Activated T-cell treated with anti-CD3 and anti-CD28 coated beads, Interleukin-2, amount 50 U/mL, for 72 hours (primary cell): ENCODE measurements at regions not wholly inside any gene's neighbourhood (a gene's known extent, or its start where the extent isn't known, plus 50 kb on each side); places are given as distances from the start of the nearest gene placed in this dataset.

Experiments
- ATAC-seq, 2 donors: fragments of 150-1000 bp; cut with Tn5 transposase; replicated peaks in 1 of 2; 2 replicates each; pipeline ENCODE4 v1.10.0; 2021; ENCODE audit warnings: moderate library complexity in 2 of 2, mild to moderate bottlenecking in 1 of 2
- DNase-seq, 2 donors: peaks; one replicate each; pipeline ENCODE4 v3.0.0; 2021 to 2022; ENCODE audit warnings: mixed read lengths in 1 of 2
- H3K27ac Mint-ChIP-seq: one replicate; pipeline ENCODE4 v1.8.0; 2022; ENCODE audit warnings: mild to moderate bottlenecking, moderate library complexity, mixed read lengths
- H3K27me3 Mint-ChIP-seq: one replicate; pipeline ENCODE4 v1.8.0; 2022; ENCODE audit warnings: low read depth, mixed read lengths
- H3K36me3 Mint-ChIP-seq, 2 donors: one replicate each; pipeline ENCODE4 v1.8.0; 2022; ENCODE audit warnings: mixed read lengths in 2 of 2, mild to moderate bottlenecking in 1 of 2; ENCODE audit not compliant: insufficient read depth in 2 of 2
- H3K4me1 Mint-ChIP-seq: one replicate; pipeline ENCODE4 v1.8.0; 2022; ENCODE audit warnings: low read depth, mixed read lengths
- H3K4me3 Mint-ChIP-seq, 2 donors: one replicate each; pipeline ENCODE4 v1.8.0; 2022; ENCODE audit warnings: mild to moderate bottlenecking in 2 of 2, mixed read lengths in 2 of 2, moderate library complexity in 2 of 2
- H3K9me3 Mint-ChIP-seq, 2 donors: one replicate each; pipeline ENCODE4 v1.8.0; 2022; ENCODE audit warnings: mixed read lengths in 2 of 2

DNA sequence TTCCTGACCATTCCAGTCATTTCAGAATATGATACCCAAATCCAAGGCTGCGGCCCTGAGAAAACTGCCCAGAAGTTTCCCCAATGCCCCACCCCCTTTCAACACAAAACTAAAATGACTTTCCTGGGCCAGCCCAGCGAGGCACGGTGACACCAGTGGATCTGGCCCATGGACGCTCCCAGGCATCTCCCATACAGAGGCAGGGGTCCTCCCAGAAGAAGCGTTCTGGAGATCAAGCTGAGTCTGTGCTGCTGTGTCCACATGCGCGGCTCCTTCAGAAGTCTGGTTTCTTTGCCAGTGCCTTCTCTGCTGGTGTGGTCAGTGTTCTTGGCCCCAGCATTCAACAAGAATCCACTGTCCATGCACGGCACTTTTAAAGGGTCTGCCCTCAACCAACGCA, 228.2 kb upstream of the SFSWAP start:
- H3K27me3 Mint-ChIP-seq = no peaks in the 10 kb centered on the region
- no peak for ATAC-seq
- peaks cover 4% of the 10 kb centered on the region for H3K4me1 Mint-ChIP-seq
- DNase-seq = no peak
- H3K27ac Mint-ChIP-seq = no peak overlapping the region
- H3K36me3 Mint-ChIP-seq = no peaks in the 10 kb centered on the region
- no peak overlapping the region for H3K4me3 Mint-ChIP-seq
- no peaks in the 10 kb centered on the region for H3K9me3 Mint-ChIP-seq

DNA sequence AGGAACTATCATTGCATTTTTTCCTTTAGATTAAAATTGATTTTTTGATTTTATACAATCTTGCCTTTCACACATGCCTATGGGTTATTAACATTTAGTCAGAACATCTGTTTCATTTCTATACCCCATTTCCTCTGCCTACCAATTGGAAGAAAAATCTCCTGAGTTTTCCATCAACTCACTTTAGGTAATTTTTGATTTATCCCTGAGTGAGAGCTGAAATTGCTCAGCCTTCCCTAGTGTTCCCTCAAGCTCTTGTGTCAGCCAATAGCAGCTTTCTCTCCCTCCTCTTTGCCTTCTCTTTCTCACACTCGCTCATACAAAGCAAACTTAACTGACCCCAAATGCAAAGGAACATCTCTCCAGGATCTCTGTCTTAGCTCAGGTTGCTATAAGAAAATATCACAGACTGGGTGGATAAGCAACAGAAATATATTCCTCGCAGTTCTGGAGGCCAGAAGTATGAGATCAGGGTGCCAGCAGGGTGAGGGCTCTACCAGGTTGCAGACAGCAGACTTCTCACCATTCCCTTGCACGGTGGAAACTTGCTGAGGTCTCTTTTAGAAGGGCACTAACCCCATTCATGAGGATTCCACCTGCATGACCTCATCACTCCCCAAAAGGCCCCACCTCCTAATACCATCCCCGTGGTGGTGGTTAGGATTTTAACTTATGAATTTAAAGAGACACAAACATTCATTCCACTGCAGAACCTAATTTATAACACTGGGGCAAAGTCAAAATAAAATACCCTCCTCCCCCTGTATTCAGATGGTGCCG, 224.2 kb upstream of the SFSWAP start:
- DNase-seq (no peak), ATAC-seq (no peak)
- Mint-ChIP-seq H3K27me3 (no peaks in the 10 kb centered on the region), H3K27ac (no peak overlapping the region), H3K9me3 (no peaks in the 10 kb centered on the region), H3K4me3 (no peak overlapping the region), H3K4me1 (peaks cover 9% of the 10 kb centered on the region), H3K36me3 (no peaks in the 10 kb centered on the region)

DNA sequence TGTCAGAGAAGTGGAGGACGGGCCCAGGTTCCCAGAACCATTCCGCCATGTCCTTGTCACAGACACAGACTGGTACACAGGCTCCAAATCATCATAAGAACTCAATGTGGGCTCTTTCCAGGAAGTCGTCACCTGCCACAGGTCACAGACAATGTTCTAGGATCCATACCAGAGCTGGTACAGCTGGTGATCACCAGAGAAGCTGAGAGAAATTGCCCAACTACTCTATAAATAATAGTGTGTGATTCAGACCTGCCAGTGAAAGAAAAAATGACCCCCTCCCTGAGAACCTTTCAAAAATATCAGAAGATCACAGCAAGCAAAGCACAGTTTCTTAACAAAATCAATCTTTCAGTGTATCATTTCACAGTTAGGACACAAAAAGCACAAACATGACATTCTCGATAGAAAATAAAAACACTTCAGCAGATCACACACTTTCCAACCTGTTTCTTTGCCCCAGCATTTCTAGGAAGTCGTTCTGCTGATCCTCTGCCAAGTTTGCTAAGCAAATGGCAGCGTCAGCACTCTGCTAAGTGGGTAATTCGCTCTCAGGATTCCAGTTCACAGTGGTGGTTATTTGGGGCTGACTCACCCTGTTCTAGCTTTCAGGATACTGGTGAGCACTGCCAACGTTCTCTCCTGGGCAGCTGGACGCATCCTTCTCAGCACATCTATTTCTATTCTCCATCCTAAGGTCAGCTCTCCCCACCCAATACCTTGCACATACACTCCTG, 223.3 kb upstream of the SFSWAP start:
- ATAC-seq (peak in 1 of 2 donors; percentile 62), DNase-seq (no peak)
- H3K27me3 Mint-ChIP-seq = no peaks in the 10 kb centered on the region
- H3K4me3 Mint-ChIP-seq = no peak overlapping the region
- H3K27ac Mint-ChIP-seq = no peak overlapping the region
- H3K9me3 Mint-ChIP-seq = no peaks in the 10 kb centered on the region
- H3K4me1 Mint-ChIP-seq = peaks cover 9% of the 10 kb centered on the region
- H3K36me3 Mint-ChIP-seq = no peaks in the 10 kb centered on the region

GRCh38 chr12:131489718-131490117, 221.2 kb upstream of the SFSWAP start:
- DNase-seq = no peak
- Mint-ChIP-seq H3K36me3 (no peaks in the 10 kb centered on the region), H3K27me3 (peaks cover 3% of the 10 kb centered on the region), H3K9me3 (no peaks in the 10 kb centered on the region), H3K4me3 (no peak overlapping the region), H3K27ac (no peak overlapping the region), H3K4me1 (peaks cover 9% of the 10 kb centered on the region)
- no peak for ATAC-seq

DNA sequence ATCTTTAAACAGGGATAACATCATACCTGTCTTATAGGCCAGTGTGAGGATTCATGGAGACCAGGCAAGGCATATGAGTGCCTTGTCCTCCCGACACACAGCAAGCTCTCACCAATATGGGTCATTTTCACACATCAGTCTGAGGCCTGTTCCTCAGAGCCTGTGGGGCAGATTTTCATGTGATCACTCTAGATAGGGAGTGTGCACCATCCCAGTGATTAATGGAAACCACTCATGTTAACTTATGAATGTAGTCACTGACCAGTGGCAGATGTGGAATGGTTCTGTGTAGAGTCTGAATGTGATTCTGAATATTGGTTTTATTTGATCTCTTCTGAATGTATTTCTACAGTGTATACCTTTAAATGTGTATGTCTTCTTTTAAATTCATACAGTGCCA, 219.7 kb upstream of the SFSWAP start:
- Mint-ChIP-seq H3K4me1 (peaks cover 9% of the 10 kb centered on the region), H3K36me3 (no peaks in the 10 kb centered on the region), H3K4me3 (no peak overlapping the region), H3K27me3 (peaks cover 11% of the 10 kb centered on the region), H3K9me3 (no peaks in the 10 kb centered on the region), H3K27ac (no peak overlapping the region)
- ATAC-seq (no peak), DNase-seq (no peak)

GRCh38 chr12:131491916-131492490, 218.9 kb upstream of the SFSWAP start:
- Mint-ChIP-seq H3K27me3 (peaks cover 11% of the 10 kb centered on the region), H3K9me3 (no peaks in the 10 kb centered on the region), H3K36me3 (no peaks in the 10 kb centered on the region), H3K27ac (no peak overlapping the region), H3K4me1 (peaks cover 9% of the 10 kb centered on the region), H3K4me3 (no peak overlapping the region)
- ATAC-seq (no peak), DNase-seq (no peak)

- no peak for ATAC-seq
- no peak for DNase-seq
- Mint-ChIP-seq H3K9me3 (no peaks in the 10 kb centered on the region), H3K4me3 (no peak overlapping the region), H3K4me1 (no peaks in the 10 kb centered on the region), H3K36me3 (no peaks in the 10 kb centered on the region), H3K27ac (no peak overlapping the region), H3K27me3 (peaks cover 11% of the 10 kb centered on the region)
Measured at GRCh38 chr12:131493068-131493826, 217.6 kb upstream of the SFSWAP start.

GRCh38 chr12:131494216-131494615, 216.7 kb upstream of the SFSWAP start:
- Mint-ChIP-seq H3K27me3 (peaks cover 11% of the 10 kb centered on the region), H3K27ac (no peak overlapping the region)

GRCh38 chr12:131494741-131495524, 216.0 kb upstream of the SFSWAP start:
- Mint-ChIP-seq H3K9me3 (no peaks in the 10 kb centered on the region), H3K4me1 (peaks cover 8% of the 10 kb centered on the region), H3K4me3 (no peak overlapping the region), H3K27me3 (peaks cover 11% of the 10 kb centered on the region), H3K27ac (no peak overlapping the region), H3K36me3 (no peaks in the 10 kb centered on the region)
- DNase-seq (no peak), ATAC-seq (no peak)

More at GRCh38 chr12:131494216-131494615, 216.7 kb upstream of the SFSWAP start:
- Mint-ChIP-seq H3K9me3 (no peaks in the 10 kb centered on the region), H3K4me1 (peaks cover under 1% of the 10 kb centered on the region), H3K4me3 (no peak overlapping the region), H3K36me3 (no peaks in the 10 kb centered on the region)
- ATAC-seq (no peak), DNase-seq (no peak)

DNA sequence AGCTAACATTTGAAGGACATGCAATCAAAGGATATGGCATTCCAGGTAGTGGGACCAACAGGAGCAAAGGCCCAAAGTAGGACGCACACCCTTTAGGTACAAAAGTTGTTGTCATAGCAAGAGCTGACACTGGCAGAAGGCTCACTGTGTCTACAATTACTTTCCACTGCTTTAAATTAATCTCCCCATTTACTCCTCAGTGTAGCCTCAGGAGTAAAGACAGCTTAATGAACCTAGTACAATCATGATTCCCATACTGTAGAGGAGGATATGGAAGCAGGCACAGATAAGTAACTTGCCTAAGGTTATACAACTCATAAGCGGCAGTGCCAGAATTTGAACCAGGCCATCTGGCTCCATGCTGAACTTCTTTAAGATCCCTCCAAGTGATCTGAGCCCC, 212.9 kb upstream of the SFSWAP start:
- Mint-ChIP-seq H3K9me3 (no peaks in the 10 kb centered on the region), H3K4me1 (peaks cover 9% of the 10 kb centered on the region), H3K27ac (no peak overlapping the region), H3K27me3 (peaks cover 11% of the 10 kb centered on the region), H3K4me3 (no peak overlapping the region), H3K36me3 (no peaks in the 10 kb centered on the region)
- no peak for DNase-seq
- no peak for ATAC-seq

DNA sequence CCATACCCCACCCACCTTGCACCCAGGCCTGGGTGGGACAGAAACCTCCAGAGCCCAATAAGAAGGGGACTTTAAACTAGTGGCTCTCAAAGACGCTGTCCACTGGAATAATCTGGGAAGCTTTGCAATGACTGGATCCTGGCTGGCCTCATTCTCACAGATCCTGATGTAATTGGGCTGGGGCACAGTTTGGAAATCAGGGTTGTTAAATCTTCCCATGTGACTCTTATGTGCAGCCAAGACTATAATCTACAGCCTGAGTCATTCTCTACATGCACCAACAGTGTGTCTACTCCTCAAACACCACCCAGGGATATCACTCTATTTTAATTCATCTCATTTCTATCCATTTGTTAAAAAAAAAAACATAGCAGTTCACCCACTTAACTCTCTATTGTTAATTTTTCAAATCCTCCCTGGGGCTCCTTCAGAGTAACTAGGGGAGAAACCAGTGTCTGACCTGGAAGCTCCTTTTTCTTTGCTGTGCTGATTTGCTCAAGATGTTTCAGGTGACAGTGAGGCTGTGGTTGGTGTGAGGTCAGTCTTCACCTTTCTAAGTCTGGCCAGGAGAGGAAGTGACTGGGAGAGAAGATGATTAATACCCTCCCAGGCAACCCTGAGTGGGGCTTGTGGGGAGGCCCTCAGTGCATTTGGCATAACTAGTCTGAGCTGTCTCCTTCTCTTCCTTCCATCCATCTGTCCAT, 211.6 kb upstream of the SFSWAP start:
- Mint-ChIP-seq H3K4me1 (peaks cover 9% of the 10 kb centered on the region), H3K27me3 (peaks cover 11% of the 10 kb centered on the region), H3K27ac (no peak overlapping the region), H3K36me3 (no peaks in the 10 kb centered on the region), H3K4me3 (no peak overlapping the region), H3K9me3 (no peaks in the 10 kb centered on the region)
- ATAC-seq (peak; percentile 76 to 87), DNase-seq (peak in 1 of 2 donors; percentile 24)

DNA sequence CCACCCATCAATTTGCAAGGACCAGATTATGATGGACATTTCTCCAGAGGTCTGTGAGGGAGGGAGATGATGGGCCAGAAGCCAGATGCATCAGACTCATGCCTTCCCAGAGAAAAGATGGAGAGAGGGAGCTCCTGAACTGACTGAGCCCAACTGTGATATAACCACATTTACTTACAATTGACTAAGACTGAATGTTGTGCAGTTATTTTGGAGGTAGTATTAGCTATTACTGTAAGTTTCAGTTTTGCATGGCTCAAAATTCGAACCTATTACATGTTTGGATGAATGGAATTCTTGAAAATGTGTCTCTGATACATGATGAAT, 211.1 kb upstream of the SFSWAP start:
- H3K27me3 Mint-ChIP-seq = peaks cover 7% of the 10 kb centered on the region
- ATAC-seq = peak in 1 of 2 donors; percentile 42
- no peaks in the 10 kb centered on the region for H3K36me3 Mint-ChIP-seq
- DNase-seq = no peak
- H3K27ac Mint-ChIP-seq = no peak overlapping the region
- H3K4me1 Mint-ChIP-seq = peaks cover 9% of the 10 kb centered on the region
- no peaks in the 10 kb centered on the region for H3K9me3 Mint-ChIP-seq
- H3K4me3 Mint-ChIP-seq = no peak overlapping the region
